ENCODE measurements at regions not wholly inside any gene's neighbourhood (a gene's known extent, or its start where the extent isn't known, plus 50 kb on each side); places are given as distances from the start of the nearest gene placed in this dataset.

DNA sequence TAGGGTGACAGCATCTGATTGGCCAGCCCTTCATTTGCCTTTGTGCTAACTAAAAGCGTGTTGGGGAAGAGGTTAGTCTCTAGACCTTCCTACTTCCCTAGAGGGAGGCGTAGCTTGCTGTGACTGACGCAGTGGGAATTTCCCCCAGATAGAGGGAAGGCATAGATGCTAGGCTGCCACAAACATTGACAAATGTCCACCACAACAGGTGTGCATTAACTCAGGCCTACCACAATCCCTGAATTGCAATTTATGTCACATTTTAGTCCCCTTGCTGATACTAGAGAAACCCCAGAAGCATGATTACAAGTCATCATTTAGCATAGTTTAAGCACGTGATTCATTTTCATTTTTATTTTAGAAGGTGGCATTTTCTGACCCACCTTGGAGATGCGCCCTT is 76.3 kb upstream of the WSB1 start:
- Mint-ChIP-seq H3K9me3 (peaks cover 9% of the 10 kb centered on the region), H3K4me1 (no peaks in the 10 kb centered on the region), H3K4me3 (no peak overlapping the region), H3K27ac (no peak overlapping the region), H3K36me3 (no peaks in the 10 kb centered on the region), H3K27me3 (ENCODE audit: insufficient read depth, low read depth) (peaks cover 6% of the 10 kb centered on the region)
- DNase-seq (ENCODE audit: low spot score) = no peak
- no peaks in the 10 kb centered on the region for H3K36me3 ChIP-seq
- H3K9ac ChIP-seq = no peak overlapping the region
- no peak for TF ChIP-seq EZH2 (IDR thresholded peaks at IDR 0.05)
- no peak for TF ChIP-seq EZH2phosphoT487 (IDR thresholded peaks at IDR 0.05)
- TF ChIP-seq CTCF (IDR thresholded peaks at IDR 0.05) = no peak
- no peaks in the 10 kb centered on the region for H3K9me3 ChIP-seq (ENCODE audit: low read depth)
- H3F3A ChIP-seq (ENCODE audit: low read depth) = no peaks in the 10 kb centered on the region
- no peak overlapping the region for H3K27ac ChIP-seq
- H2AFZ ChIP-seq (replicated peaks) = no peak overlapping the region
- H3K79me2 ChIP-seq (ENCODE audit: low read depth) = no peaks in the 10 kb centered on the region
- no peak overlapping the region for H3K4me2 ChIP-seq
- no peaks in the 10 kb centered on the region for H4K20me1 ChIP-seq (ENCODE audit: low read depth)
- H3K4me1 ChIP-seq = no peaks in the 10 kb centered on the region
- H3K4me3 ChIP-seq = no peak overlapping the region
- H3K27me3 ChIP-seq = no peaks in the 10 kb centered on the region

GRCh38 chr17:27218041-27218440 is 75.9 kb upstream of the WSB1 start:
- no peak overlapping the region for H3K27ac ChIP-seq
- Mint-ChIP-seq H3K36me3 (no peaks in the 10 kb centered on the region), H3K27ac (no peak overlapping the region), H3K4me1 (no peaks in the 10 kb centered on the region), H3K27me3 (ENCODE audit: insufficient read depth, low read depth) (peaks cover 6% of the 10 kb centered on the region), H3K9me3 (peaks cover 9% of the 10 kb centered on the region), H3K4me3 (no peak overlapping the region)
- H2AFZ ChIP-seq (replicated peaks) = no peak overlapping the region
- no peak for TF ChIP-seq CTCF (IDR thresholded peaks at IDR 0.05)
- TF ChIP-seq EZH2phosphoT487 (IDR thresholded peaks at IDR 0.05) = no peak
- TF ChIP-seq EZH2 (IDR thresholded peaks at IDR 0.05) = no peak
- no peaks in the 10 kb centered on the region for H3K79me2 ChIP-seq (ENCODE audit: low read depth)
- no peaks in the 10 kb centered on the region for H3K4me1 ChIP-seq
- no peaks in the 10 kb centered on the region for H3K9me3 ChIP-seq (ENCODE audit: low read depth)
- no peak overlapping the region for H3K4me2 ChIP-seq
- no peak overlapping the region for H3K9ac ChIP-seq
- H3K4me3 ChIP-seq = no peak overlapping the region
- H3F3A ChIP-seq (ENCODE audit: low read depth) = no peaks in the 10 kb centered on the region
- no peaks in the 10 kb centered on the region for H3K36me3 ChIP-seq
- no peaks in the 10 kb centered on the region for H3K27me3 ChIP-seq
- no peaks in the 10 kb centered on the region for H4K20me1 ChIP-seq (ENCODE audit: low read depth)
- no peak for DNase-seq (ENCODE audit: low spot score)

DNA sequence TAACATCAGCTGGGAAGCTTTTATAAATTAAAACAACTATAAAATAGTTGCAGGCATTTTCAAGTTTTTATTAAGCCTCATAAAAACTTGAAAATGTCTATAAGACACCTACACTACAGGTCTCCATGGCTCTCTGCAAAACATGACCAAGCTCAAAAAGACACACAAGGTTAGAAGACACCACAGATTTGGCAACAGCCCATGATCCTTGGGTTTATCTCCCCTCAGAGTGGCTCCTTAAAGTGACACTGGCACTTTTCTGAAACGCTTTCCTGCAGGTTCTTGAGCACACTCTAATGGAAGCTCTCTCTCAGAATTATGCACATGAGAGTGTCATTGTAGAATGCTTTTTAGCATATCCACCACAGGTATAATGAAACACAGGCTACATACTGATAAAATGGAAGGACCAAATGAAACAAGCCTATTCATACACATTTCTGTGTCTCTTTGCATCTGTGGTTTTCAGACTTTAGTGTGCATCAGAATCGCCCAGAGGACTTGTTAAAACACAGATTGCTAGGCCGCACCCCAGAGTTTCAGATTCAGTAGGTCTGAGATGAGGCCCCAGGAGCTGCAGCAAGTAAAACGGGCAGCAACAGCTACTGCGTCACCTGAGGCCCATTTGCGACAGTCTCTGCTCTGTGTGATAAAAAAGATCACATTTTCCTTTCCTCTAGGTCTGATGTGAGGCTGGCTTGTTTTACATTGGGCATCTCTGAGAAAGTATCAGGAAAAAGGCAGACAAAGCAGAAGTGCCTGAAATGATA is 75.0 kb upstream of the WSB1 start:
- Histone ChIP-seq H3K9me3 (ENCODE audit: low read depth) (no peaks in the 10 kb centered on the region), H3K36me3 (no peaks in the 10 kb centered on the region), H3K27ac (no peak overlapping the region), H3K4me3 (no peak overlapping the region), H3K4me2 (no peak overlapping the region), H3K27me3 (no peaks in the 10 kb centered on the region), H3K79me2 (ENCODE audit: low read depth) (no peaks in the 10 kb centered on the region), H2AFZ (replicated peaks) (no peak overlapping the region), H3K4me1 (no peaks in the 10 kb centered on the region), H3K9ac (no peak overlapping the region), H4K20me1 (ENCODE audit: low read depth) (no peaks in the 10 kb centered on the region), H3F3A (ENCODE audit: low read depth) (no peaks in the 10 kb centered on the region)
- H3K27ac Mint-ChIP-seq = no peak overlapping the region
- peaks cover 3% of the 10 kb centered on the region for H3K27me3 Mint-ChIP-seq (ENCODE audit: insufficient read depth, low read depth)
- TF ChIP-seq CTCF (IDR thresholded peaks at IDR 0.05) = no peak
- TF ChIP-seq EZH2phosphoT487 (IDR thresholded peaks at IDR 0.05) = no peak
- TF ChIP-seq EZH2 (IDR thresholded peaks at IDR 0.05) = no peak
- no peak overlapping the region for H3K4me3 Mint-ChIP-seq
- peaks cover 3% of the 10 kb centered on the region for H3K9me3 Mint-ChIP-seq
- no peaks in the 10 kb centered on the region for H3K36me3 Mint-ChIP-seq
- no peaks in the 10 kb centered on the region for H3K4me1 Mint-ChIP-seq
- DNase-seq (ENCODE audit: low spot score) = no peak

Data from neural progenitor cell (in vitro differentiated cells).